IMR-90 (cell line): ENCODE measurements at regions not wholly inside any gene's neighbourhood (a gene's known extent, or its start where the extent isn't known, plus 50 kb on each side); places are given as distances from the start of the nearest gene placed in this dataset.

Experiments used
- ATAC-seq: fragments of 200-7000 bp; cut with Tn5 transposase; 2 replicates; pipeline ENCODE4 v1.9.1; 2020; ENCODE audit warnings: low read depth, mild to moderate bottlenecking, moderate library complexity
- BruUV-seq: library from RNA; stranded (reverse); fragments of 400-500 nt; replicated peaks from 2 replicates; lab custom pipeline; 2021; lab: Mats Ljungman, UMichigan
- CTCF ChIA-PET: fragments of 300-600 bp; formaldehyde crosslinking; extraction: SDS; loops from one replicate; lab custom pipeline; 2021; ENCODE audit warnings: antibody characterized with exemption; lab: Yijun Ruan, JAX
- POLR2A ChIA-PET: fragments of 300-600 bp; sonication (Branson Sonifier 250); formaldehyde crosslinking; loops from one replicate; lab custom pipeline; 2022; ENCODE audit warnings: antibody characterized with exemption; ENCODE audit not compliant: unreplicated experiment; lab: Charles Lee
- DNase-seq: peaks from one replicate; pipeline ENCODE4 v3.0.0; 2013
- H2AFZ ChIP-seq: replicated peaks from 2 replicates; pipeline ENCODE3; 2013; ENCODE audit warnings: low read length, mild to moderate bottlenecking; ENCODE audit not compliant: poor library complexity
- H2AK5ac ChIP-seq: 2 replicates; pipeline ENCODE4 v1.6.1; 2013; ENCODE audit warnings: low read depth, low read length, inconsistent platforms
- H2AK9ac ChIP-seq: replicated peaks from 2 replicates; pipeline ENCODE3; 2013; ENCODE audit warnings: mild to moderate bottlenecking, low read depth, low read length, moderate library complexity; ENCODE audit not compliant: poor library complexity
- H2BK120ac ChIP-seq: 2 replicates; pipeline ENCODE4 v1.6.1; 2013; ENCODE audit warnings: low read depth, low read length, inconsistent platforms
- H2BK15ac ChIP-seq: 3 replicates; pipeline ENCODE4 v1.6.1; 2013; ENCODE audit warnings: low read depth, low read length, inconsistent platforms
- H2BK20ac ChIP-seq: 2 replicates; pipeline ENCODE4 v1.6.1; 2013; ENCODE audit warnings: low read depth, mild to moderate bottlenecking, inconsistent platforms, low read length, moderate library complexity
- H2BK5ac ChIP-seq: 2 replicates; pipeline ENCODE4 v1.6.1; 2013; ENCODE audit warnings: mild to moderate bottlenecking, low read depth, low read length, inconsistent platforms; ENCODE audit not compliant: poor library complexity, severe bottlenecking
- H3K14ac ChIP-seq: replicated peaks from 2 replicates; pipeline ENCODE4 v1.6.1; 2013; ENCODE audit warnings: low read depth, low read length, inconsistent platforms
- H3K18ac ChIP-seq: 2 replicates; pipeline ENCODE4 v1.6.1; 2013; ENCODE audit warnings: low read depth, low read length, control low read depth
- H3K23ac ChIP-seq: 2 replicates; pipeline ENCODE4 v1.6.1; 2013; ENCODE audit warnings: low read depth, low read length, inconsistent platforms
- H3K27ac ChIP-seq: 2 replicates; pipeline ENCODE4 v1.5.1; 2013; ENCODE audit warnings: mild to moderate bottlenecking, control low read depth, low read length; ENCODE audit not compliant: insufficient read depth
- H3K27me3 ChIP-seq: 2 replicates; pipeline ENCODE4 v1.6.1; 2013; ENCODE audit warnings: low read length; ENCODE audit not compliant: control insufficient read depth, insufficient read depth
- H3K36me3 ChIP-seq: 2 replicates; pipeline ENCODE4 v1.6.1; 2013; ENCODE audit warnings: low read length, mixed read lengths; ENCODE audit not compliant: control insufficient read depth, insufficient read depth
- H3K4ac ChIP-seq: 2 replicates; pipeline ENCODE4 v1.6.1; 2013; ENCODE audit warnings: low read depth, low read length, inconsistent platforms
- H3K4me1 ChIP-seq: 2 replicates; pipeline ENCODE4 v1.6.1; 2013; ENCODE audit warnings: low read length, mixed read lengths; ENCODE audit not compliant: control insufficient read depth, insufficient read depth
- H3K4me2 ChIP-seq: 2 replicates; pipeline ENCODE4 v1.6.1; 2013; ENCODE audit warnings: low read depth, mild to moderate bottlenecking, control low read depth, low read length, moderate library complexity
- H3K4me3 ChIP-seq: 2 replicates; pipeline ENCODE4 v1.5.1; 2013; ENCODE audit warnings: low read depth, mild to moderate bottlenecking, control low read depth, low read length, moderate library complexity; ENCODE audit not compliant: insufficient read depth
- H3K56ac ChIP-seq: 2 replicates; pipeline ENCODE4 v1.6.1; 2013; ENCODE audit warnings: low read length, inconsistent platforms; ENCODE audit not compliant: insufficient read depth; ENCODE audit errors: extremely low read depth
- H3K79me1 ChIP-seq, 2 experiments: 2 replicates each; pipeline ENCODE4 v1.6.1; 2013; ENCODE audit warnings: low read length in 2 of 2, inconsistent platforms in 1 of 2, low read depth in 1 of 2
- H3K9ac ChIP-seq: 2 replicates; pipeline ENCODE4 v1.6.1; 2013; ENCODE audit warnings: low read depth, low read length, control low read depth
- H3K9me1 ChIP-seq: 2 replicates; pipeline ENCODE4 v1.6.1; 2013; ENCODE audit warnings: low read length, inconsistent platforms; ENCODE audit not compliant: insufficient read depth
- H3K9me3 ChIP-seq: 2 replicates; pipeline ENCODE4 v1.6.1; 2013; ENCODE audit warnings: low read length; ENCODE audit not compliant: control insufficient read depth, insufficient read depth
- H4K20me1 ChIP-seq: 2 replicates; pipeline ENCODE4 v1.6.1; 2013; ENCODE audit warnings: low read length, inconsistent platforms; ENCODE audit not compliant: insufficient read depth
- H4K5ac ChIP-seq: 2 replicates; pipeline ENCODE4 v1.6.1; 2013; ENCODE audit warnings: mild to moderate bottlenecking, low read depth, low read length, control low read depth
- H4K8ac ChIP-seq, 2 experiments: 2 replicates each; pipeline ENCODE4 v1.6.1; 2013; ENCODE audit warnings: low read depth in 2 of 2, low read length in 2 of 2, control low read depth in 1 of 2, inconsistent platforms in 1 of 2
- H4K91ac ChIP-seq: 2 replicates; pipeline ENCODE4 v1.6.1; 2013; ENCODE audit warnings: low read depth, low read length, inconsistent platforms; ENCODE audit not compliant: insufficient read depth
- BHLHE40 ChIP-seq: fragments of 150-350 bp; IDR thresholded peaks from 2 replicates; pipeline ENCODE4 v1.6.1; 2016; ENCODE audit warnings: mild to moderate bottlenecking, low read depth, low read length
- CHD1 ChIP-seq: IDR thresholded peaks from 2 replicates; pipeline ENCODE4 v1.6.1; 2012; ENCODE audit warnings: low read depth, low read length, improper control_type of control experiment
- FOS ChIP-seq: fragments of 150-350 bp; IDR thresholded peaks from 2 replicates; pipeline ENCODE4 v1.6.1; 2016; ENCODE audit warnings: low read depth, low read length
- MAFK ChIP-seq: IDR thresholded peaks from 2 replicates; pipeline ENCODE4 v1.6.1; 2012; ENCODE audit warnings: low read depth, low read length, improper control_type of control experiment
- MAZ ChIP-seq: IDR thresholded peaks from 2 replicates; pipeline ENCODE4 v1.6.1; 2012; ENCODE audit warnings: low read depth, mild to moderate bottlenecking, low read length, improper control_type of control experiment, moderate library complexity, borderline replicate concordance
- MXI1 ChIP-seq: IDR thresholded peaks from 2 replicates; pipeline ENCODE4 v1.6.1; 2012; ENCODE audit warnings: low read depth, mild to moderate bottlenecking, low read length, moderate library complexity, borderline replicate concordance
- NFE2L2 ChIP-seq: fragments of 150-350 bp; IDR thresholded peaks from 2 replicates; pipeline ENCODE4 v1.6.1; 2016; ENCODE audit warnings: low read depth, mild to moderate bottlenecking, low read length
- POLR2A ChIP-seq: IDR thresholded peaks from 2 replicates; pipeline ENCODE4 v1.6.1; 2012; ENCODE audit warnings: mild to moderate bottlenecking, low read depth, low read length
- RAD21 ChIP-seq: IDR thresholded peaks from 2 replicates; pipeline ENCODE4 v1.6.1; 2012; ENCODE audit warnings: low read length, improper control_type of control experiment
- RCOR1 ChIP-seq: IDR thresholded peaks from 2 replicates; pipeline ENCODE4 v1.6.1; 2012; ENCODE audit warnings: mild to moderate bottlenecking, low read length, improper control_type of control experiment; ENCODE audit not compliant: insufficient replicate concordance
- RFX5 ChIP-seq: IDR thresholded peaks from 2 replicates; pipeline ENCODE4 v1.8.0; 2012; ENCODE audit warnings: low read depth, mild to moderate bottlenecking, low read length, moderate library complexity
- SMC3 ChIP-seq: fragments of 150-350 bp; IDR thresholded peaks from 2 replicates; pipeline ENCODE4 v1.6.1; 2016; ENCODE audit warnings: low read depth, mild to moderate bottlenecking, antibody characterized with exemption, low read length, moderate library complexity
- WGBS, 2 experiments: methylation state at CpG; one replicate each; pipeline versions ENCODE4 v1.1.5 to v1.1.7; 2013; ENCODE audit warnings: missing lambda C conversion rate in 2 of 2; ENCODE audit not compliant: insufficient read length in 1 of 2; ENCODE audit errors: extremely low coverage in 2 of 2; 5-methylcytosine and 5-hydroxymethylcytosine counted together
- dilution Hi-C: fragments of 300-500 bp; cut with HindIII; formaldehyde crosslinking; loops from one replicate; pipeline ENCODE4 v1.14.3; 2018; ENCODE audit warnings: low sequenced_read_pairs; ENCODE audit not compliant: unreplicated experiment
- in situ Hi-C: fragments of 300-500 bp; cut with MboI; formaldehyde crosslinking; loops from 3 replicates; pipeline ENCODE4 v1.14.3; 2019; ENCODE audit warnings: low sequenced_read_pairs, inconsistent platforms, mixed read lengths
- intact Hi-C: fragments of 100-400 bp; cut with micrococcal nuclease; formaldehyde crosslinking; loops from 2 replicates; pipeline ENCODE4 v1.10.0; 2022
- TF ChIP-seq, protein P1 (sequence below): fragments of 150-350 bp; IDR thresholded peaks from 2 replicates; pipeline ENCODE4 v1.6.1; 2017; ENCODE audit warnings: mild to moderate bottlenecking, antibody characterized with exemption, low read length, low read depth
- TF ChIP-seq, protein P2 (sequence below): conservative IDR thresholded peaks from 2 replicates; pipeline ENCODE4 v1.5.1; 2012; ENCODE audit warnings: mild to moderate bottlenecking, low read depth, low read length, improper control_type of control experiment

DNA sequence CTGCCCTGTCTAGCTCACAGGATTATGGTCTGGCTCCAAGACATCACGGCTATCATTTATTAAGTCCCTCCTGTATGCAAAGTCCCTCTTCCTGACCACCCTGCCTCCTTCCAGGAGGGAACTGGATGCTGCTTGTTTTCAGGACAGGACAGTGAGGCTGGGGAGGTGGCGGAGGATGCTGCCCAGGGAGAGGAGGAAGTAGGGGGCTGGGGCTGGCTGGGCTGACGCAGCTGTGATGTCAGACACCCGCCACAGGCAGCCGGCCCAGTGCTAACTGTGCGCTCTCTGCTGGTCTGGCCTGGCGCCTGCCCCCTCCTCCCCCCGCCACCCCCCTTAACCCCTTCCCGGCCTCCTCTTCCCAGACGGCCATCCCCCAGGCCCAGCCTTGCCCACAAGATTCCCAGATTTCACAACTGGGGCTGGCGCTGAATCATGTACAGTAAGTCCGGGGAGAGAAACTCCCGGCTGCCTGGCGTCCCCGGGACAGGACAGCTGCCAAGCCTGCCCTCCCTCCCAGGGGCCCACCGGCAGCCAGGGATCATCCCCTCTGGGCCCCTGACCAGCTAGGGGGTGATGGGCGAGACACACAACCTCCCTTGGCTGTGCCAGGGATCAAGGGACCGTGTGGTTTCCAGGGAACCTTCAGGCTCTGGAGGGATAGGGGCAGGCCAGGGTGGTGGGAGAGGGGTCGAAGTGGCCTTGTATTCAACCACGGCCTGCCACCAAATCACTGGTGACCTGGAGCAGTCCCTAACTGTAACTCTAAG lies 118.1 kb downstream of the CEBPB start:
- 0% methylated on average over 3 of the region's 20 CpGs; no CpG with 5 or more reads in 1 of the 2 experiments for WGBS, 2 experiments
- peak overlapping the region; percentile 100 for H3K4ac ChIP-seq
- dilution Hi-C loops, result no loop called here
- no peaks in the 10 kb centered on the region for H4K20me1 ChIP-seq
- H3K23ac ChIP-seq, result peak overlapping the region; percentile 100
- peak overlapping the region; percentile 97 for H4K5ac ChIP-seq
- H3K9me3 ChIP-seq, result no peaks in the 10 kb centered on the region
- in situ Hi-C loops, result loop anchor here (5.0 kb wide), 1 partner anchor 116 kb away; the partner anchor contains the start of gene CEBPB
- peak overlapping the region; percentile 98 for H2BK15ac ChIP-seq
- peak overlapping the region; percentile 100 for H2BK120ac ChIP-seq
- H3K79me1 ChIP-seq, result peaks cover 0 to 74% of the 10 kb centered on the region in 2 experiments; a peak in 2 of 4 replicates
- peak overlapping the region; percentile 99 for H3K14ac ChIP-seq
- peak overlapping the region; percentile 99 for H2AK5ac ChIP-seq
- peak overlapping the region; percentile 97 for H3K18ac ChIP-seq
- POLR2A ChIA-PET, result no interaction called here
- H4K8ac ChIP-seq, result peak overlapping the region; percentile 84 to 96
- ATAC-seq (peak; percentile 59), DNase-seq (peak; percentile 100)
- peak overlapping the region; percentile 5; the same call in 1 of the 2 replicates for H3K4me3 ChIP-seq
- peak overlapping the region; percentile 100 for H2BK20ac ChIP-seq
- H3K9ac ChIP-seq, result peak overlapping the region; percentile 68
- H3K9me1 ChIP-seq, result peaks cover 56% of the 10 kb centered on the region
- no peaks in the 10 kb centered on the region for H3K36me3 ChIP-seq
- CTCF ChIA-PET, result interaction anchor here (0.5 kb wide), 1 partner anchor 63 kb away, joined by 4 read pairs; no protein-coding TSS in a partner anchor
- peak overlapping the region; percentile 98 for H3K27ac ChIP-seq
- H3K27me3 ChIP-seq, result no peaks in the 10 kb centered on the region
- H4K91ac ChIP-seq, result peak overlapping the region; percentile 100
- intact Hi-C loops, result loop anchor here (1.0 to 5.0 kb wide), 3 partner anchors 74 to 154 kb away; partner anchors contain the start of gene CEBPB
- H2AK9ac ChIP-seq, result peak overlapping the region; percentile 99
- H3K4me1 ChIP-seq, result peaks cover 61% of the 10 kb centered on the region
- H3K4me2 ChIP-seq, result peak overlapping the region; percentile 80
- peak overlapping the region; percentile 91 for H2AFZ ChIP-seq
- no TSS peak for BruUV-seq
- peak overlapping the region; percentile 99 for H2BK5ac ChIP-seq
- H3K56ac ChIP-seq, result peak overlapping the region; percentile 89
- TF ChIP-seq CHD1 (peak; percentile 85; the same call in 1 of the 2 replicates), NFE2L2 (peak; percentile 76; the same call in 1 of the 2 replicates), RFX5 (no peak), RCOR1 (no peak), SMC3 (peak; percentile 28; the same call in 1 of the 2 replicates), POLR2A (peak; percentile 74; the same call in 1 of the 2 replicates), MXI1 (no peak), MAFK (no peak), BHLHE40 (peak; percentile 8; the same call in 1 of the 2 replicates), RAD21 (peak; percentile 40), FOS (peak; percentile 86), MAZ (peak; percentile 94)
- TF ChIP-seq, protein P1, sequence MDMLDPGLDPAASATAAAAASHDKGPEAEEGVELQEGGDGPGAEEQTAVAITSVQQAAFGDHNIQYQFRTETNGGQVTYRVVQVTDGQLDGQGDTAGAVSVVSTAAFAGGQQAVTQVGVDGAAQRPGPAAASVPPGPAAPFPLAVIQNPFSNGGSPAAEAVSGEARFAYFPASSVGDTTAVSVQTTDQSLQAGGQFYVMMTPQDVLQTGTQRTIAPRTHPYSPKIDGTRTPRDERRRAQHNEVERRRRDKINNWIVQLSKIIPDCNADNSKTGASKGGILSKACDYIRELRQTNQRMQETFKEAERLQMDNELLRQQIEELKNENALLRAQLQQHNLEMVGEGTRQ, result peak; percentile 1; the same call in 1 of the 2 replicates
- TF ChIP-seq, protein P2, sequence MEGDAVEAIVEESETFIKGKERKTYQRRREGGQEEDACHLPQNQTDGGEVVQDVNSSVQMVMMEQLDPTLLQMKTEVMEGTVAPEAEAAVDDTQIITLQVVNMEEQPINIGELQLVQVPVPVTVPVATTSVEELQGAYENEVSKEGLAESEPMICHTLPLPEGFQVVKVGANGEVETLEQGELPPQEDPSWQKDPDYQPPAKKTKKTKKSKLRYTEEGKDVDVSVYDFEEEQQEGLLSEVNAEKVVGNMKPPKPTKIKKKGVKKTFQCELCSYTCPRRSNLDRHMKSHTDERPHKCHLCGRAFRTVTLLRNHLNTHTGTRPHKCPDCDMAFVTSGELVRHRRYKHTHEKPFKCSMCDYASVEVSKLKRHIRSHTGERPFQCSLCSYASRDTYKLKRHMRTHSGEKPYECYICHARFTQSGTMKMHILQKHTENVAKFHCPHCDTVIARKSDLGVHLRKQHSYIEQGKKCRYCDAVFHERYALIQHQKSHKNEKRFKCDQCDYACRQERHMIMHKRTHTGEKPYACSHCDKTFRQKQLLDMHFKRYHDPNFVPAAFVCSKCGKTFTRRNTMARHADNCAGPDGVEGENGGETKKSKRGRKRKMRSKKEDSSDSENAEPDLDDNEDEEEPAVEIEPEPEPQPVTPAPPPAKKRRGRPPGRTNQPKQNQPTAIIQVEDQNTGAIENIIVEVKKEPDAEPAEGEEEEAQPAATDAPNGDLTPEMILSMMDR, result peak; percentile 26; the same call in 1 of the 2 replicates
